Keratinocyte (primary cell): ENCODE measurements at regions not wholly inside any gene's neighbourhood (a gene's known extent, or its start where the extent isn't known, plus 50 kb on each side); places are given as distances from the start of the nearest gene placed in this dataset.

ENCODE experiments used
- CTCF ChIP-seq, 3 experiments: IDR thresholded peaks in 1 of 3; conservative IDR thresholded peaks in 1 of 3; optimal IDR thresholded peaks in 1 of 3; 2 replicates in 2 of 3; 3 replicates in 1 of 3; pipeline versions ENCODE3 to v1.5.1; 2011; ENCODE audit warnings: low read length in 3 of 3, mild to moderate bottlenecking in 3 of 3, moderate library complexity in 2 of 3, control low read depth in 1 of 3, inconsistent platforms in 1 of 3; ENCODE audit not compliant: insufficient read depth in 2 of 3; ENCODE audit errors: extremely low read depth in 1 of 3
- EZH2 ChIP-seq: IDR thresholded peaks from one replicate; pipeline ENCODE4 v1.6.1; 2012; ENCODE audit warnings: inconsistent platforms, mild to moderate bottlenecking, low read length, moderate library complexity

DNA sequence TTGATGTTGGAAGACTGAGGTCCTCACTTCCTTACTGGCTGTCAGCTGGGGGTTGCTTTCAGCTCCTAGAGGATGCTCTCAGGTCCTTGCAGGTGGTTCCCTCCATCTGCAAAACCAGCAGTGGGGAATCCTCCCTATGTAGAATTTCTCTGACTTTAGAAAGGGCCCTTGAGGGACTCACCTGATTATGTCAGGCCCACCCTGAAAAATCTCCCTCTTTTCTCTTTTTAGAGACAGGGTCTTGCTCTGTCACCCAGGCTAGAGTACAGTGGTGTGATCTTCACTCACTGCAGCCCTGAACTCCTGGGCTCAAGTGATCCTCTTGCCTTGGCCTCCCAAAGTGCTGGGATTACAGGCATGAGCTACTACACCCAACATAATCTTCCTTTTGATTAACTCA, 102.9 kb upstream of the MCHR2 start:
- TF ChIP-seq CTCF (optimal IDR thresholded peaks at IDR 0.05 in 1 of 3, IDR thresholded peaks at IDR 0.05 in 1 of 3, conservative IDR thresholded peaks at IDR 0.05 in 1 of 3; ENCODE audit: extremely low read depth in 1 of 3, insufficient read depth in 2 of 3, low read length in 3 of 3), result no peak
- no peak for TF ChIP-seq EZH2
